GM10248 (cell line): ENCODE measurements at regions not wholly inside any gene's neighbourhood (a gene's known extent, or its start where the extent isn't known, plus 50 kb on each side); places are given as distances from the start of the nearest gene placed in this dataset.

ENCODE experiments used
- CTCF ChIA-PET: fragments of 300-600 bp; sonication (Branson Sonifier 250); formaldehyde crosslinking; extraction: SDS; loops from one replicate; lab custom pipeline; 2021; ENCODE audit warnings: antibody characterized with exemption; lab: Yijun Ruan, JAX
- POLR2A ChIA-PET: fragments of 350-650 bp; sonication (Branson Sonifier 250); formaldehyde crosslinking; extraction: SDS; loops from one replicate; lab custom pipeline; 2020; ENCODE audit warnings: antibody characterized with exemption; lab: Yijun Ruan, JAX
- DNase-seq: peaks from one replicate; pipeline ENCODE4 v3.0.0; 2012; ENCODE audit errors: extremely low spot score
- TF ChIP-seq, protein P1 (sequence below): IDR thresholded peaks from 2 replicates; pipeline ENCODE4 v1.5.1; 2012; ENCODE audit warnings: mild to moderate bottlenecking, low read depth; ENCODE audit errors: extremely low read depth, missing control alignments, control extremely low read depth

DNA sequence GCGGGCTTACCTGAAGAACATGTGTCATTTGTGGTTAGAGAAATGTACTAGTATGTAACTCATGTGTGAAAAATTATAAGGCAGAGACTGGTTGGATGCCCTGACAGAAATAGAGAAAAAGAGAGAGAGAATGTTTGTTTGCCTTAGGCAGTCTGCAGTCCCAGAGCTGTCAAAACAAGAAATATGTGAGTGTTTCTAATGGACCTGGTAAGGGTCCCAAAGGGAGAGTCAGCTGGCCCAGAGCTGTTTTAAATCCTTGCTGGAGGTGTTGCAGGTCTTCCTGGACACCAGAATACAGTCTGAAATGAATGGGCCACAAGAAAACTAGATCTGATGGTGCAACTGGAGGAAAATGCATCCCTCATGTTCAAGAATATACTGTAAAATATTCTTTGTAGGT lies 158.3 kb upstream of the OGFRL1 start:
- TF ChIP-seq, protein P1, sequence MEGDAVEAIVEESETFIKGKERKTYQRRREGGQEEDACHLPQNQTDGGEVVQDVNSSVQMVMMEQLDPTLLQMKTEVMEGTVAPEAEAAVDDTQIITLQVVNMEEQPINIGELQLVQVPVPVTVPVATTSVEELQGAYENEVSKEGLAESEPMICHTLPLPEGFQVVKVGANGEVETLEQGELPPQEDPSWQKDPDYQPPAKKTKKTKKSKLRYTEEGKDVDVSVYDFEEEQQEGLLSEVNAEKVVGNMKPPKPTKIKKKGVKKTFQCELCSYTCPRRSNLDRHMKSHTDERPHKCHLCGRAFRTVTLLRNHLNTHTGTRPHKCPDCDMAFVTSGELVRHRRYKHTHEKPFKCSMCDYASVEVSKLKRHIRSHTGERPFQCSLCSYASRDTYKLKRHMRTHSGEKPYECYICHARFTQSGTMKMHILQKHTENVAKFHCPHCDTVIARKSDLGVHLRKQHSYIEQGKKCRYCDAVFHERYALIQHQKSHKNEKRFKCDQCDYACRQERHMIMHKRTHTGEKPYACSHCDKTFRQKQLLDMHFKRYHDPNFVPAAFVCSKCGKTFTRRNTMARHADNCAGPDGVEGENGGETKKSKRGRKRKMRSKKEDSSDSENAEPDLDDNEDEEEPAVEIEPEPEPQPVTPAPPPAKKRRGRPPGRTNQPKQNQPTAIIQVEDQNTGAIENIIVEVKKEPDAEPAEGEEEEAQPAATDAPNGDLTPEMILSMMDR, result no peak
- DNase-seq, result no peak
- ChIA-PET CTCF (no interaction called here), POLR2A (no interaction called here)

DNA sequence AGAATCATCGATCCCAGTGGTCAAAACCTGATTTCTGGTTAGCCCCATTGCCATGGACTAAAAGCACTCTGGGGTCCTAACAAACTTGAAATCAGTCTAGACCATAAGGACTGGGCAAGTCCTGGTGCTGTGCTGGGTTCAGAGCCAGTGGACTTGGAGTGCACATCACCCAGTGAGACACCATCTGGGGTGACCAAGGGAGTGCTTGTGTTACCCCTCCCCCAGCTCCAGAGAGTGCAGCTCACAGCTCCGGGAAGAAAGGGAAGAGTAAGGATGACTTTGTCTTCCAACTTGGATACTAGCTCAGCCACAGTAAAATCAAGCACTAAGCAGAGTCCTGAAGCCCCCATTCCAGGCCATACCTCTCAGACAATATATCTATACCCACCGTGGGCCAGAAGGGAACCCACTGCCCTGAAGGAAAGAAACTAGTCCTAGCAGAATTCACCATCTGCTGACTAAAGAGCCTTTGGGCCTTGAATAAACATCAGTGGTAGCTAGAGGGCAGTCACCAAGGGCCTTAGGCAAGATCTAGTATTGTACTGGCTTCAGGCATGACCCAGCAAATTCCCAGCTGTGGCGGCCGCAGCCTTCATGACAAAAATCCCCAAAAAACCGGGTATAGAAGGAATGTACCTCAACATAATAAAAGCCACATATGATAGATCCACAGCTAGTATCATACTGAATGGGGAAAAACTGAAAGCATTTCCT lies 153.5 kb upstream of the OGFRL1 start:
- DNase-seq, result no peak
- TF ChIP-seq, protein P1, result no peak
- POLR2A ChIA-PET, result no interaction called here
- CTCF ChIA-PET, result interaction anchor here (1.3 to 1.5 kb wide), 3 partner anchors 11 to 27 kb away, joined by 3 read pairs; no protein-coding TSS in a partner anchor

DNA sequence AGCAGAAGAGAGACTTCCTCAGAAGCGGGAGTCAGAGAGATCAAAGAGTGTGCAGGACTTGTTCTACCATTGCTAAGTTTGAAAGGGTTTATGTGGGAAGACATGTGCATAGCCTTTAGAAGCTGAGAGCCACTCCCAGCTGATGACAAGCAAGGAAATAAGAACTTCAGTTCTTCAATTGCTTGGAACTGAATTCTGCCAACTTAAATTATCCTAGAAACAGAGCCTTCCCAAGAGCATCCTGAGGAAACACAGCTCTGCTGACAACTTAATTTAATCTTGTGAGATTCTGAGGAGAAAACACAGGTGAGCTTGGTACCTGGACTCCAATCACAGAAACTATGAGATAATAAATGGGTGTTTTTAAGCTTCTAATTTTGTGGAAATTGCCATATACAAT lies 150.6 kb upstream of the OGFRL1 start:
- TF ChIP-seq, protein P1, result no peak
- POLR2A ChIA-PET, result no interaction called here
- CTCF ChIA-PET, result no interaction called here
- no peak for DNase-seq

DNA sequence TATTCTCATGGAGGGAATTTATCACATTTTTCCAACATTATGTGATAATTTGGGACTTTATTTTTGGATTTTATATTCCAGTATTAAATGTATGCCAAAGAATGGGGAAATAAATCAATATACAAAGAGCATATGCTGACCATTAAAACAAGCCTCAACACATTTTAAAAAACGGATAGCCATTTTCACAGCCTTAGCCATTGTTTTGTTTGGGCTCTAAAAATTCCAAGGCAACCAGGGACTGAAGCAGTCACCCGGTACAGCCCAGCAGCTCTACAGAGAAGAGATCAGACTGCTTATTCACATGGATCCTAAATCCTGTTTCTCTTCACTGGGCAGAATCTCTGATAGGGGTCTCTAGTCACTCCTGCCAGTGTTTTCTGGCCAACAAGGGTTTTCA lies 150.2 kb upstream of the OGFRL1 start:
- ChIA-PET POLR2A (no interaction called here), CTCF (no interaction called here)
- DNase-seq, result no peak
- TF ChIP-seq, protein P1, result no peak

DNA sequence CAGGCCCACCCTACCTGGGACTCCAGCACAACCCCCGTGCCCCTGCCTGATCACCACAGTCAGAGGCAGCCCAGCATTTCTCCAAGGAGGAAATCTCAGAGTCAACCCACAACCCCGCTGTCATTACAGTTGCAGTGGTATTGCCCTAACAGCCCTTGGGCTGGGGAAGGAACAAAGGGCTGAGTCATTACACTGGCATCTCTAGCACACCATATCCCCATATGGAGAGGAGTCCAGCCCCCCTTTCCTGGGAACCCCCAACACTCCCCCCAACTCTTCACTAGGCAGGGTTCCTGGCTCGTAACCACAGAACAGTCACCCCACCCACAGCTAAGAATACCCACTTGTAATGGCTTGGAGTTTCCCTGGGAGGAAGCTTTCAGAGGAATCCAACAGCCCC lies 149.4 kb upstream of the OGFRL1 start:
- TF ChIP-seq, protein P1, result no peak
- ChIA-PET CTCF (no interaction called here), POLR2A (no interaction called here)
- no peak for DNase-seq

DNA sequence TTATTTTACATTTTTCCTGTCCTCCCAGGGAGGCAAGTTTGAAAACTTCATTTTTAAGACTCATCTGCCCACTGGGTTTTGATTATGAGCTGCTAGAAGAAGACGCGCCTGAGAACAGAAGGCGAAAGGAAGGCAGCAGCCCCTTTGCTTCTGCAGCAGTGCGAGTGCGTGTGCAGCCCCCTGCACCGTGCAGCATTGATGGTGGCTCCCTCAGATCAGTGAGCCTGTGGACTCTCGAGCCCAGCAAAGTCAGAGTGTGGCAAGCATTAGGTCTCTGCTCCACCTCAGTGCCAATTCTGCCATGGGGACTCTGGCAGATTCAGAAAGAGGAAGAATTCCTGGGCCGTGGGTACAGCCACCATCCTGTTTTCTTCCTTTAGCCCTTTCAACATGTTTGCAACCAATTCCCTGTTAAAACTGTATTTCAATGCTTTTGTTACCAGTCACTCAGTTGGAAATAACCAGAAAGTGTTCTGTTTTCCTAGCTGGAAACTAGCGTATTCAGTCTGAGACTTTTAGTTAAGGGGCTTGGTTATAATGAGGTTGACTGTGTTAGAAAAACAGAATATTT lies 134.8 kb upstream of the OGFRL1 start:
- CTCF ChIA-PET, result interaction anchor here (0.8 kb wide), 1 partner anchor 10 kb away, joined by 3 read pairs; no protein-coding TSS in a partner anchor

More for the DNA sequence above, 134.8 kb upstream of the OGFRL1 start:
- TF ChIP-seq, protein P1, result no peak
- POLR2A ChIA-PET, result no interaction called here
- DNase-seq, result no peak
